OCI-LY1 (cell line): ENCODE measurements at regions not wholly inside any gene's neighbourhood (a gene's known extent, or its start where the extent isn't known, plus 50 kb on each side); places are given as distances from the start of the nearest gene placed in this dataset.

Source experiments
- EZH2 ChIP-seq: fragments of 200-600 bp; sonication (generic), shearing (Covaris generic); IDR thresholded peaks from 2 replicates; pipeline ENCODE4 v1.8.0; 2017; ENCODE audit warnings: borderline replicate concordance, mixed run types, mild to moderate bottlenecking, antibody characterized with exemption, low read length, moderate library complexity, mixed read lengths
- TF ChIP-seq, protein P1 (sequence below): fragments of 200-600 bp; sonication (generic), shearing (Covaris generic); IDR thresholded peaks from 2 replicates; pipeline ENCODE4 v1.5.1; 2017; ENCODE audit warnings: mild to moderate bottlenecking, antibody characterized with exemption, low read length, moderate library complexity, mixed read lengths

DNA sequence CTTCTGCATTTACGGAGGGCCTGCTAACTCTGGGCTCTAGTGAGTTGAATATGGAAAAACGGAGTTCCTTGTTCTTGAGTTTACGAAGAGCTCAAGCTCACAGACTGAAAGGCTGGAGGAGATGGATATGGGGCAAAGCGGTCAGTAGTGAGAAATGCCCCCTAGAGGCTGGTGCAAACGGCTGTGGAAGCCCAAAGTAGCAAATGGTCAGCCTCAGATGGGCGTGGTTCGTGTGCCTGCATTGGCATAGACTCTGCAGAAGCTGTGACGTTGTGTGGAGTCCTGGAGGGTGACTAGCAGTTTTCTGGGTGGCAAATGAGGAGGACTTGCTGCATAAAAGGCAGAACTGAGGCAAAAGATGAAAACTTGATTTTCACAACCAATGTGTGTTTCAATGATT is 93.6 kb upstream of the TWIST2 start:
- TF ChIP-seq, protein P1, sequence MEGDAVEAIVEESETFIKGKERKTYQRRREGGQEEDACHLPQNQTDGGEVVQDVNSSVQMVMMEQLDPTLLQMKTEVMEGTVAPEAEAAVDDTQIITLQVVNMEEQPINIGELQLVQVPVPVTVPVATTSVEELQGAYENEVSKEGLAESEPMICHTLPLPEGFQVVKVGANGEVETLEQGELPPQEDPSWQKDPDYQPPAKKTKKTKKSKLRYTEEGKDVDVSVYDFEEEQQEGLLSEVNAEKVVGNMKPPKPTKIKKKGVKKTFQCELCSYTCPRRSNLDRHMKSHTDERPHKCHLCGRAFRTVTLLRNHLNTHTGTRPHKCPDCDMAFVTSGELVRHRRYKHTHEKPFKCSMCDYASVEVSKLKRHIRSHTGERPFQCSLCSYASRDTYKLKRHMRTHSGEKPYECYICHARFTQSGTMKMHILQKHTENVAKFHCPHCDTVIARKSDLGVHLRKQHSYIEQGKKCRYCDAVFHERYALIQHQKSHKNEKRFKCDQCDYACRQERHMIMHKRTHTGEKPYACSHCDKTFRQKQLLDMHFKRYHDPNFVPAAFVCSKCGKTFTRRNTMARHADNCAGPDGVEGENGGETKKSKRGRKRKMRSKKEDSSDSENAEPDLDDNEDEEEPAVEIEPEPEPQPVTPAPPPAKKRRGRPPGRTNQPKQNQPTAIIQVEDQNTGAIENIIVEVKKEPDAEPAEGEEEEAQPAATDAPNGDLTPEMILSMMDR: no peak
- TF ChIP-seq EZH2: no peak
